Suppressor macrophage (primary cell): ENCODE measurements at regions not wholly inside any gene's neighbourhood (a gene's known extent, or its start where the extent isn't known, plus 50 kb on each side); places are given as distances from the start of the nearest gene placed in this dataset.
"Not testable (repeated sequence)": the region's sequence is repeated elsewhere in the genome, so short reads cannot be mapped to it uniquely, and the experiment has no call there.

Experiments
- DNase-seq, 4 experiments: peaks; one replicate each; pipeline ENCODE4 v3.0.0-alpha.2; 2020 to 2022

GRCh38 chr10:2228320-2228901, 491.1 kb upstream of the ADARB2 start:
- no peak for DNase-seq

- no peak for DNase-seq
Observed at GRCh38 chr10:2225609-2226008, 488.3 kb upstream of the ADARB2 start.

GRCh38 chr10:2223548-2224320, 486.4 kb upstream of the ADARB2 start:
- DNase-seq = no peak

- DNase-seq = no peak
Observed at GRCh38 chr10:2222631-2223030, 485.3 kb upstream of the ADARB2 start.

- no peak for DNase-seq
Observed at GRCh38 chr10:2214805-2215204, 477.5 kb upstream of the ADARB2 start.

GRCh38 chr10:2214092-2214491, 476.8 kb upstream of the ADARB2 start:
- DNase-seq = no peak

GRCh38 chr10:2212244-2212834, 475.0 kb upstream of the ADARB2 start:
- DNase-seq = no peak

- no peak for DNase-seq
Observed at GRCh38 chr10:2210088-2210487, 472.8 kb upstream of the ADARB2 start.

- DNase-seq = no peak
Observed at GRCh38 chr10:2208106-2208505, 470.8 kb upstream of the ADARB2 start.

GRCh38 chr10:2207246-2207922, 470.1 kb upstream of the ADARB2 start:
- DNase-seq = no peak

- DNase-seq = no peak
Observed at GRCh38 chr10:2205406-2205805, 468.1 kb upstream of the ADARB2 start.

- no peak for DNase-seq
Observed at GRCh38 chr10:2202401-2202800, 465.1 kb upstream of the ADARB2 start.

- no peak for DNase-seq
Observed at GRCh38 chr10:2201534-2202099, 464.3 kb upstream of the ADARB2 start.

GRCh38 chr10:2197663-2198062, 460.3 kb upstream of the ADARB2 start:
- DNase-seq = no peak

GRCh38 chr10:2196272-2196671, 458.9 kb upstream of the ADARB2 start:
- DNase-seq = no peak

- DNase-seq = not testable (repeated sequence)
Observed at GRCh38 chr10:2189356-2189755, 452.0 kb upstream of the ADARB2 start.

GRCh38 chr10:2188371-2188770, 451.0 kb upstream of the ADARB2 start:
- DNase-seq = no peak

GRCh38 chr10:2173327-2173726, 436.0 kb upstream of the ADARB2 start:
- DNase-seq = no peak

- DNase-seq = no peak
Observed at GRCh38 chr10:2165771-2166460, 428.6 kb upstream of the ADARB2 start.

- no peak for DNase-seq
Observed at GRCh38 chr10:2150288-2150687, 413.0 kb upstream of the ADARB2 start.

- no peak for DNase-seq
Observed at GRCh38 chr10:2145926-2146478, 408.7 kb upstream of the ADARB2 start.

- DNase-seq = no peak
Observed at GRCh38 chr10:2145491-2145890, 408.2 kb upstream of the ADARB2 start.
